HUES6 (cell line): ENCODE measurements at regions not wholly inside any gene's neighbourhood (a gene's known extent, or its start where the extent isn't known, plus 50 kb on each side); places are given as distances from the start of the nearest gene placed in this dataset.

Experiments
- H3K27ac ChIP-seq: 2 replicates; pipeline ENCODE4 v1.7.0; 2013; ENCODE audit warnings: low read depth, mild to moderate bottlenecking, low read length, inconsistent platforms
- H3K27me3 ChIP-seq: 2 replicates; pipeline ENCODE4 v1.6.1; 2013; ENCODE audit warnings: low read length; ENCODE audit not compliant: control insufficient read depth, insufficient read depth
- H3K36me3 ChIP-seq: 2 replicates; pipeline ENCODE4 v1.6.1; 2013; ENCODE audit warnings: low read length; ENCODE audit not compliant: control insufficient read depth, insufficient read depth
- H3K4me1 ChIP-seq: 2 replicates; pipeline ENCODE4 v1.6.1; 2013; ENCODE audit warnings: low read length; ENCODE audit not compliant: control insufficient read depth, insufficient read depth
- H3K4me3 ChIP-seq: 2 replicates; pipeline ENCODE4 v1.5.1; 2013; ENCODE audit warnings: low read depth, low read length
- H3K9ac ChIP-seq: one replicate; pipeline ENCODE4 v1.6.1; 2013; ENCODE audit warnings: mild to moderate bottlenecking, low read length
- H3K9me3 ChIP-seq: 2 replicates; pipeline ENCODE4 v1.6.1; 2013; ENCODE audit warnings: low read depth, low read length; ENCODE audit not compliant: control insufficient read depth, insufficient read depth

DNA sequence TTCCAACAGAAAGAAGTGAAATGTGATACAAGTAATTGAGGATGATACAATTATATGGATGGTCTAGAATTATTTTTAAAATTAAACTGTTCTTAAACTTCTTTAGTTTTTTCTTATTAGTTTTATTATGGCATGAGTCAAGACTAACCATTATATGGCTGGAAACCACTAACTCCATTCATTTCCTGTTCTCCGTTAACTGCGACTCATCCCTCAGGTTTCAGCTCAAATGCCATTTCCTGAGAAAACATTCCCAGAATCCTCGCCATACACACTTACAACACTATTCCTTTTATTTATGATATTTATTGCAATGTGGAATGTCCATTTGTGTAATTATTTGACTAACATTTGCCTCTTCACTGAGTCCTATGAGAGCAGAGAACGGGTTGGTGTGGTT, 394.1 kb downstream of the SOX2 start:
- Histone ChIP-seq H3K4me3 (no peak overlapping the region), H3K27ac (no peak overlapping the region), H3K27me3 (no peaks in the 10 kb centered on the region), H3K4me1 (no peaks in the 10 kb centered on the region), H3K9ac (no peak overlapping the region), H3K9me3 (peaks cover 23% of the 10 kb centered on the region), H3K36me3 (no peaks in the 10 kb centered on the region)

- Histone ChIP-seq H3K4me3 (no peak overlapping the region), H3K9ac (no peak overlapping the region), H3K9me3 (peaks cover 10% of the 10 kb centered on the region), H3K36me3 (no peaks in the 10 kb centered on the region), H3K4me1 (no peaks in the 10 kb centered on the region), H3K27me3 (no peaks in the 10 kb centered on the region), H3K27ac (no peak overlapping the region)
Observed at GRCh38 chr3:182108371-182108770, 396.6 kb downstream of the SOX2 start.

DNA sequence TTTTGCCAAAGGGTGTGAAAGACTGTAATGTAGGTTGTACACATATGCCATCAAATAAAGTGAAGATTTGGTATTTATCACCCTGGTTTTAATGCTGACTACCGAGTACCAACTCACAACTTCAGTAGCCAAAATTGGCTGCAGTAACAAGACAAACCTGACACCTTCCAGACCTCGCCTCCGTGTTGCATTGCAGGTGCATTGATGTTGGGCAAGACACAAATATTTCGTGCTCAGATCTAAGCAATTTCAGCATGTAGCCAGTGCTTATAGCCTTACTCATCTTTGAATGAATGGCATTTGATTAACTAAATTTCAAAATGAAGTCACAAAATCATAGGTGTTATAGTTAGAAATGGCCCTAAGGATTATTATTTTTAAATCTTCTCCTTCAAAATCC, 400.2 kb downstream of the SOX2 start:
- Histone ChIP-seq H3K4me1 (no peaks in the 10 kb centered on the region), H3K27ac (no peak overlapping the region), H3K9me3 (peaks cover 10% of the 10 kb centered on the region), H3K36me3 (no peaks in the 10 kb centered on the region), H3K4me3 (no peak overlapping the region), H3K27me3 (no peaks in the 10 kb centered on the region), H3K9ac (no peak overlapping the region)

DNA sequence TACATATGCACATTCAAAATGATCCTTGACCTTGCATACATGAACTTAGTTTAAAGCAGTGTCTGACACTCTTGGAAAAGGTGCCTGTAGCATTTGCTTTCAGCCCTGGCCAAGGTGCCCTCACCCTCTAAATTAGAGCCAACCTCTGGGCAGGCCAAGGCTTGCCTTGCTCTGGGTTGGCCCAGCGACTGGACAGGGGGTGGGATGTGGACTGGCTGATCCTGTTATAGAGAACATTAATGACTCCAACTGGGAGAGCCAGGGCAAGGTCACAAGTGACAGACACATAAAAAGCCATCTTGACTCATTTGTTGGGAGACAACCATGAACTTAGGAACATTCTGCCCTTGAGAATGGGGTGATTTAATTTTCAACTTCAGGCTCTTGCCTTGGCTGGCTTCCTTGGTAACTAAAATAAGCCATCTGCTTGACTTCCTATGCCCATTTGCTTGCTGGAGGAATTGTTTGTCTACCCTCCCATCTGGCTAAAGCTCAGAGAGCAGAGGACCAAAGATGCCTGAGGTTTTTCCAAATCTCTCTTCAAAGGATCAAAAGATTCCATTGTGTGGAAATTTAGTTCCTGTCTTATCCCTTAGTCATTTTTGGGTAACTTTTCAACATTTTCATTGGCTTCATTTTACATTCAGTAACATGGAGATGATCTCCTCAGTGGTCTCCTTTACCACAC, 403.7 kb downstream of the SOX2 start:
- Histone ChIP-seq H3K4me1 (no peaks in the 10 kb centered on the region), H3K9me3 (no peaks in the 10 kb centered on the region), H3K36me3 (no peaks in the 10 kb centered on the region), H3K4me3 (no peak overlapping the region), H3K9ac (no peak overlapping the region), H3K27me3 (0 out of 2 replicates have a peak, but pooled peaks cover under 1% of the 10 kb centered on the region), H3K27ac (no peak overlapping the region)

GRCh38 chr3:182116386-182116785, 404.7 kb downstream of the SOX2 start:
- no peaks in the 10 kb centered on the region for H3K9me3 ChIP-seq
- peaks cover 7% of the 10 kb centered on the region; the same call in 1 of the 2 replicates for H3K27me3 ChIP-seq
- H3K36me3 ChIP-seq: no peaks in the 10 kb centered on the region
- peaks cover 1% of the 10 kb centered on the region; the same call in 1 of the 2 replicates for H3K4me1 ChIP-seq
- H3K4me3 ChIP-seq: no peak overlapping the region
- H3K9ac ChIP-seq: no peak overlapping the region
- H3K27ac ChIP-seq: no peak overlapping the region

- peaks cover 4% of the 10 kb centered on the region; the same call in 1 of the 2 replicates for H3K4me1 ChIP-seq
- peaks cover 7% of the 10 kb centered on the region; the same call in 1 of the 2 replicates for H3K27me3 ChIP-seq
- H3K27ac ChIP-seq: no peak overlapping the region
- H3K36me3 ChIP-seq: no peaks in the 10 kb centered on the region
- H3K4me3 ChIP-seq: no peak overlapping the region
- no peaks in the 10 kb centered on the region for H3K9me3 ChIP-seq
- no peak overlapping the region for H3K9ac ChIP-seq
Observed at GRCh38 chr3:182117131-182117530, 405.4 kb downstream of the SOX2 start.

DNA sequence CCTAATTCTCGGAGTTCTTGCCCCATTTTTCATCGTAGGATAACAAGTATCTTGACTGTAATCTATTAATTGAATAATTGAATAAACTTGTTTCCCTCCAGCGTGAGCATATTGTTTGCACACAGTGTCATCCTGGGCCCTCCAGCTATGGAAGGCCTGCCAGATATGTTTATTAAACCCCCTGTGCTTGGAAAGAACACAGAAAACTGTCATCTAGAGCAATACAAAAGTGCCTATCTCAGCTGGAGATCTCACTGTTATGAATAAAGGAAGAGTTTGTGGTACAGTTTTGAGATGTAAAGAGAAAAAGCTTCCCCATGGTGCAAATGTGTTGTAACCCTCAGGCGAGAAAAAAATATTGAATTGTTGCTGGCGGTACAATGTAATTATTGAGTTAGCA, 405.9 kb downstream of the SOX2 start:
- H3K9me3 ChIP-seq: no peaks in the 10 kb centered on the region
- H3K36me3 ChIP-seq: no peaks in the 10 kb centered on the region
- H3K27ac ChIP-seq: no peak overlapping the region
- H3K4me3 ChIP-seq: no peak overlapping the region
- H3K9ac ChIP-seq: no peak overlapping the region
- peaks cover 4% of the 10 kb centered on the region; the same call in 1 of the 2 replicates for H3K4me1 ChIP-seq
- H3K27me3 ChIP-seq: peaks cover 7% of the 10 kb centered on the region; the same call in 1 of the 2 replicates

DNA sequence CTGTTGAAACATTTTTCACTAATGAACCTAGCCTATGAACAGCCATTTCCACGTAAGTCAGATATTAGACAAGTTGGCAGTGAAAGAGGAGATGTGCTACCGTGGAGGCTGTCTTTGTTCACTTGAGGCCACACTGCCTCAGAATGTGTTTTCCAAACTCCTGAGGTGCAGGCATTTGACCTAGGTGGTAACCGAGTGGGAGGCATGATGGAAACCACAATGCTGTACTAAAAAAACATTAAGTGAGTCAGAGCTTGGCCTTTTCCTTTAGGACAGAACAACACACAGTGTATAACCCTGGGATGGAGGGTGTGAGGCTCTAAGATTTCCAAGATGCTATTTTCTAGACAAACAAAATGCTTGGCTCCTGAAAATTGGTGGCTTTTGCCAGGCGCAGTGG, 406.3 kb downstream of the SOX2 start:
- no peak overlapping the region for H3K27ac ChIP-seq
- H3K9ac ChIP-seq: no peak overlapping the region
- H3K27me3 ChIP-seq: peaks cover 11% of the 10 kb centered on the region; the same call in 1 of the 2 replicates
- H3K4me1 ChIP-seq: peaks cover 8% of the 10 kb centered on the region; the same call in 1 of the 2 replicates
- no peaks in the 10 kb centered on the region for H3K9me3 ChIP-seq
- no peaks in the 10 kb centered on the region for H3K36me3 ChIP-seq
- H3K4me3 ChIP-seq: no peak overlapping the region

- H3K4me3 ChIP-seq: no peak overlapping the region
- H3K27me3 ChIP-seq: peaks cover 17% of the 10 kb centered on the region; the same call in 1 of the 2 replicates
- no peak overlapping the region for H3K27ac ChIP-seq
- no peaks in the 10 kb centered on the region for H3K9me3 ChIP-seq
- H3K9ac ChIP-seq: no peak overlapping the region
- H3K36me3 ChIP-seq: no peaks in the 10 kb centered on the region
- H3K4me1 ChIP-seq: peaks cover 8% of the 10 kb centered on the region; the same call in 1 of the 2 replicates
Observed at GRCh38 chr3:182121401-182121800, 409.7 kb downstream of the SOX2 start.

- Histone ChIP-seq H3K27me3 (peaks cover 17% of the 10 kb centered on the region; the same call in 1 of the 2 replicates), H3K27ac (no peak overlapping the region), H3K36me3 (no peaks in the 10 kb centered on the region), H3K9me3 (no peaks in the 10 kb centered on the region), H3K4me3 (no peak overlapping the region), H3K4me1 (peaks cover 8% of the 10 kb centered on the region; the same call in 1 of the 2 replicates), H3K9ac (no peak overlapping the region)
Observed at GRCh38 chr3:182122779-182123178, 411.1 kb downstream of the SOX2 start.

GRCh38 chr3:182124187-182124586, 412.5 kb downstream of the SOX2 start:
- H3K27me3 ChIP-seq: peaks cover 17% of the 10 kb centered on the region; the same call in 1 of the 2 replicates
- no peak overlapping the region for H3K4me3 ChIP-seq
- H3K4me1 ChIP-seq: peaks cover 8% of the 10 kb centered on the region; the same call in 1 of the 2 replicates
- no peaks in the 10 kb centered on the region for H3K9me3 ChIP-seq
- H3K36me3 ChIP-seq: no peaks in the 10 kb centered on the region
- H3K27ac ChIP-seq: no peak overlapping the region
- no peak overlapping the region for H3K9ac ChIP-seq
